NCI-H1417 treated with DMSO at 0.1 percent for 48 hours (cell line): ENCODE measurements at regions not wholly inside any gene's neighbourhood (a gene's known extent, or its start where the extent isn't known, plus 50 kb on each side); places are given as distances from the start of the nearest gene placed in this dataset.

Source experiments
- DNase-seq: peaks from one replicate; lab custom pipeline; 2025; lab: John Stamatoyannopoulos, UW

GRCh38 chr4:163966612-163967011 lies 472.1 kb downstream of the TMA16 start:
- DNase-seq = no peak

GRCh38 chr4:163967263-163967662 lies 472.8 kb downstream of the TMA16 start:
- DNase-seq = no peak

- DNase-seq = no peak
Observed at GRCh38 chr4:163967710-163968109, 473.2 kb downstream of the TMA16 start.

- no peak for DNase-seq
Observed at GRCh38 chr4:163969291-163969690, 474.8 kb downstream of the TMA16 start.

GRCh38 chr4:163976588-163976987 lies 482.1 kb downstream of the TMA16 start:
- no peak for DNase-seq

- DNase-seq = no peak
Observed at GRCh38 chr4:163988391-163988790, 493.9 kb downstream of the TMA16 start.

- DNase-seq = no peak
Observed at GRCh38 chr4:163988865-163989264, 494.4 kb downstream of the TMA16 start.

GRCh38 chr4:163991298-163991865 lies 496.9 kb downstream of the TMA16 start:
- DNase-seq = no peak

- DNase-seq = no peak
Observed at GRCh38 chr4:164009435-164009834, 514.9 kb downstream of the TMA16 start.

GRCh38 chr4:164011791-164012190 lies 517.3 kb downstream of the TMA16 start:
- DNase-seq = no peak

- DNase-seq = peak; percentile 36
Observed at GRCh38 chr4:164012396-164013027, 518.0 kb downstream of the TMA16 start.

- no peak for DNase-seq
Observed at GRCh38 chr4:164021947-164022346, 527.5 kb downstream of the TMA16 start.

GRCh38 chr4:164023214-164023613 lies 528.7 kb downstream of the TMA16 start:
- no peak for DNase-seq

GRCh38 chr4:164027805-164028204 lies 533.3 kb downstream of the TMA16 start:
- no peak for DNase-seq

- no peak for DNase-seq
Observed at GRCh38 chr4:164039482-164039881, 545.0 kb downstream of the TMA16 start.

GRCh38 chr4:164056426-164057142 lies 562.1 kb downstream of the TMA16 start:
- DNase-seq = no peak

- no peak for DNase-seq
Observed at GRCh38 chr4:164058776-164059445, 564.4 kb downstream of the TMA16 start.

GRCh38 chr4:164060456-164060855 lies 566.0 kb downstream of the TMA16 start:
- DNase-seq = no peak

- no peak for DNase-seq
Observed at GRCh38 chr4:164068392-164068791, 573.9 kb downstream of the TMA16 start.

- no peak for DNase-seq
Observed at GRCh38 chr4:164070625-164071024, 576.1 kb downstream of the TMA16 start.

- no peak for DNase-seq
Observed at GRCh38 chr4:164081371-164081770, 586.9 kb downstream of the TMA16 start.

GRCh38 chr4:164081801-164082200 lies 587.3 kb downstream of the TMA16 start:
- DNase-seq = no peak

- no peak for DNase-seq
Observed at GRCh38 chr4:164087733-164088132, 593.2 kb downstream of the TMA16 start.
